Pancreas (tissue), 10 donors: ENCODE measurements at regions not wholly inside any gene's neighbourhood (a gene's known extent, or its start where the extent isn't known, plus 50 kb on each side); places are given as distances from the start of the nearest gene placed in this dataset.
"Not testable (repeated sequence)": the region's sequence is repeated elsewhere in the genome, so short reads cannot be mapped to it uniquely, and the experiment has no call there.

Experiments
- ATAC-seq, 4 donors: fragments of 200-7000 bp; cut with Tn5 transposase; one replicate each; pipeline versions ENCODE4 v1.8.0 to v1.9.1; 2020; ENCODE audit warnings: mild to moderate bottlenecking in 4 of 4, moderate library complexity in 4 of 4
- DNase-seq, 6 donors: peaks; one replicate each; pipeline ENCODE4 v3.0.0-alpha.2; 2020
- FAIRE-seq: peaks from 2 replicates; lab custom pipeline; 2012; peaks lifted over from hg19 to GRCh38; lab: Jason Lieb, UNC
- H3K27ac ChIP-seq, 4 donors: fragments of 200-600 bp; sonication (generic); 1 replicate in 3 of 4; 2 replicates in 1 of 4; pipeline versions ENCODE4 v1.5.0 to v1.8.0; 2020
- H3K27me3 ChIP-seq, 4 donors: fragments of 200-600 bp; one replicate each; pipeline ENCODE4 v1.8.0; 2021
- H3K36me3 ChIP-seq, 3 donors: fragments of 200-600 bp; sonication (generic) in 1 of 3; one replicate each; pipeline versions ENCODE4 v1.5.0 to v1.8.0; 2020 to 2021
- H3K4me1 ChIP-seq, 3 donors: fragments of 200-600 bp; one replicate each; pipeline ENCODE4 v1.8.0; 2021
- H3K4me3 ChIP-seq, 4 donors: fragments of 200-600 bp; sonication (generic) in 2 of 4; one replicate each; pipeline versions ENCODE4 v1.5.0 to v1.8.0; 2020 to 2021
- H3K9me3 ChIP-seq, 4 donors: fragments of 200-600 bp; one replicate each; pipeline ENCODE4 v1.8.0; 2021
- CTCF ChIP-seq, 4 donors: fragments of 200-600 bp; sonication (generic) in 3 of 4; IDR thresholded peaks; one replicate each; pipeline versions ENCODE4 v1.5.0 to v1.8.0; 2021; ENCODE audit warnings: antibody characterized with exemption in 4 of 4
- WGBS, 2 donors: extraction: QIAGEN DNeasy Blood & Tissue Kit; methylation state at CpG; one replicate each; pipeline ENCODE4 v1.1.7; 2013; 5-methylcytosine and 5-hydroxymethylcytosine counted together
- intact Hi-C, 3 donors: fragments of 100-400 bp; cut with DNase I; formaldehyde crosslinking; loops; one replicate each; pipeline versions ENCODE4 v1.11.1 to v1.14.2; 2022
- donor health status: healthy with polysubstance abuse.
- donor health status: DM: no; HTN: no; CAD: no; lungs with moderate emphysema.
- donor health status: DM: no; HTN: no; CAD: no.
- donor health status: control.
- donor health status: control.
- donor health status: Bipolar disorder and iron deficiency.
- donor health status: DM: yes; HTN: yes; CAD: no.
- donor health status: DM: no; HTN: no; CAD: no.
- donor health status: DM: no; HTN: no; CAD: no.
- donor health status: DM: yes; HTN: yes; CAD: no.

GRCh38 chr7:8325067-8325466 lies 63.1 kb upstream of the ICA1 start:
- no peaks in the 10 kb centered on the region for H3K4me1 ChIP-seq
- no peaks in the 10 kb centered on the region for H3K27me3 ChIP-seq
- 85 to 97% methylated on average over 1 of the region's 1 CpG for WGBS, 2 donors
- DNase-seq (no peak), ATAC-seq (no peak), FAIRE-seq (no peak)
- H3K9me3 ChIP-seq = no peaks in the 10 kb centered on the region
- no peak overlapping the region for H3K4me3 ChIP-seq
- TF ChIP-seq CTCF (IDR thresholded peaks at IDR 0.05) = no peak
- no peaks in the 10 kb centered on the region for H3K36me3 ChIP-seq
- intact Hi-C loops = no loop called here
- no peak overlapping the region for H3K27ac ChIP-seq

GRCh38 chr7:8327199-8327598 lies 65.2 kb upstream of the ICA1 start:
- Histone ChIP-seq H3K4me1 (no peaks in the 10 kb centered on the region), H3K27ac (no peak overlapping the region), H3K9me3 (no peaks in the 10 kb centered on the region), H3K36me3 (no peaks in the 10 kb centered on the region), H3K4me3 (no peak overlapping the region), H3K27me3 (no peaks in the 10 kb centered on the region)
- ATAC-seq = no peak
- no peak for DNase-seq
- intact Hi-C loops = no loop called here
- 88 to 89% methylated on average over 3 of the region's 3 CpGs for WGBS, 2 donors
- no peak for TF ChIP-seq CTCF (IDR thresholded peaks at IDR 0.05)
- FAIRE-seq = no peak

- intact Hi-C loops = no loop called here
- no peak for ATAC-seq
- no peak for FAIRE-seq
- no peaks in the 10 kb centered on the region for H3K4me1 ChIP-seq
- TF ChIP-seq CTCF (IDR thresholded peaks at IDR 0.05) = no peak
- DNase-seq = no peak
- H3K27me3 ChIP-seq = no peaks in the 10 kb centered on the region
- H3K36me3 ChIP-seq = no peaks in the 10 kb centered on the region
- H3K27ac ChIP-seq = no peak overlapping the region
- H3K9me3 ChIP-seq = no peaks in the 10 kb centered on the region
- no peak overlapping the region for H3K4me3 ChIP-seq
These were observed 76.2 kb upstream of the ICA1 start for GRCh38 chr7:8338206-8338605.

GRCh38 chr7:8343556-8343955 lies 81.6 kb upstream of the ICA1 start:
- no peak overlapping the region for H3K4me3 ChIP-seq
- H3K27ac ChIP-seq = no peak overlapping the region
- DNase-seq (no peak), FAIRE-seq (no peak), ATAC-seq (no peak)
- H3K9me3 ChIP-seq = no peaks in the 10 kb centered on the region
- H3K4me1 ChIP-seq = no peaks in the 10 kb centered on the region
- no peak for TF ChIP-seq CTCF (IDR thresholded peaks at IDR 0.05)
- H3K27me3 ChIP-seq = no peaks in the 10 kb centered on the region
- 52 to 53% methylated on average over 5 of the region's 5 CpGs for WGBS, 2 donors
- intact Hi-C loops = no loop called here
- no peaks in the 10 kb centered on the region for H3K36me3 ChIP-seq

- H3K36me3 ChIP-seq, H3K4me1 ChIP-seq, H3K9me3 ChIP-seq, FAIRE-seq, intact Hi-C loops, H3K4me3 ChIP-seq, ATAC-seq, H3K27me3 ChIP-seq, DNase-seq, H3K27ac ChIP-seq: not testable (repeated sequence)
- WGBS, 2 donors = 34 to 46% methylated on average over 2 of the region's 2 CpGs
These were observed 85.4 kb upstream of the ICA1 start for GRCh38 chr7:8347395-8347794.

- intact Hi-C loops, H3K4me3 ChIP-seq, H3K9me3 ChIP-seq, H3K27me3 ChIP-seq, H3K4me1 ChIP-seq, DNase-seq, FAIRE-seq, H3K27ac ChIP-seq, H3K36me3 ChIP-seq, ATAC-seq: not testable (repeated sequence)
- WGBS, 2 donors = 90% methylated on average over 19 to 20 of the region's 20 CpGs
These were observed 81.8 kb upstream of the NXPH1 start for GRCh38 chr7:8351654-8352053.
